Tibial nerve (tissue), 4 donors: ENCODE measurements at regions not wholly inside any gene's neighbourhood (a gene's known extent, or its start where the extent isn't known, plus 50 kb on each side); places are given as distances from the start of the nearest gene placed in this dataset.

Experiments used
- EP300 ChIP-seq, 2 donors: sonication (generic); formaldehyde crosslinking; IDR thresholded peaks; one replicate each; pipeline ENCODE4 v1.6.1; 2017; ENCODE audit warnings: antibody characterized with exemption in 2 of 2, mild to moderate bottlenecking in 1 of 2
- POLR2A ChIP-seq, 2 donors: fragments of 450-650 bp; IDR thresholded peaks; one replicate each; pipeline ENCODE4 v1.6.1; 2017; ENCODE audit warnings: antibody characterized with exemption in 2 of 2, mild to moderate bottlenecking in 2 of 2, moderate library complexity in 2 of 2
- TF ChIP-seq, protein P1 (sequence below), 5 experiments: fragments of 200-600 bp in 3 of 5; fragments of 450-650 bp in 2 of 5; sonication (generic) in 3 of 5; IDR thresholded peaks; one replicate each; pipeline ENCODE4 v1.5.1; 2016 to 2019; ENCODE audit warnings: antibody characterized with exemption in 5 of 5, mild to moderate bottlenecking in 3 of 5, moderate library complexity in 2 of 5

DNA sequence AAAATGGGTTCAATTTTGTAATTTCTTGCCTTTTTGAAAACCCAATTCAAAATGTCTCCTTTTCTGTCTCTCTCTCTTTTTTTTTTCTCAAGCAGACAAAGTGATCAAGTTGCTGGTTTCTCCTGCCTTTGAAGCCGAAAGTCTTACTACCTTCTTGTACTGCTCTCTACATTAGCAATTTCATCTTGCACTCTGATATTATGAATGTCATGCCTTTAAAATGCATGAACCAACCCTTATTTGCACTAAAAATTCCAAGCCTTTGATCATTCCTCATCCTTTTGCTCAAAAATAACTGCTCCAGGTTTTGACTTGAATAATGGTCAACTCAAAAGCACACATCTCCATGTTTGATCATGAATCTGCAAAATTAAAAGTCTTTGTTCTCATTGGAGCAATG is 125.2 kb downstream of the CETN3 start:
- TF ChIP-seq POLR2A (IDR thresholded peaks at IDR 0.05): no peak
- TF ChIP-seq, protein P1, sequence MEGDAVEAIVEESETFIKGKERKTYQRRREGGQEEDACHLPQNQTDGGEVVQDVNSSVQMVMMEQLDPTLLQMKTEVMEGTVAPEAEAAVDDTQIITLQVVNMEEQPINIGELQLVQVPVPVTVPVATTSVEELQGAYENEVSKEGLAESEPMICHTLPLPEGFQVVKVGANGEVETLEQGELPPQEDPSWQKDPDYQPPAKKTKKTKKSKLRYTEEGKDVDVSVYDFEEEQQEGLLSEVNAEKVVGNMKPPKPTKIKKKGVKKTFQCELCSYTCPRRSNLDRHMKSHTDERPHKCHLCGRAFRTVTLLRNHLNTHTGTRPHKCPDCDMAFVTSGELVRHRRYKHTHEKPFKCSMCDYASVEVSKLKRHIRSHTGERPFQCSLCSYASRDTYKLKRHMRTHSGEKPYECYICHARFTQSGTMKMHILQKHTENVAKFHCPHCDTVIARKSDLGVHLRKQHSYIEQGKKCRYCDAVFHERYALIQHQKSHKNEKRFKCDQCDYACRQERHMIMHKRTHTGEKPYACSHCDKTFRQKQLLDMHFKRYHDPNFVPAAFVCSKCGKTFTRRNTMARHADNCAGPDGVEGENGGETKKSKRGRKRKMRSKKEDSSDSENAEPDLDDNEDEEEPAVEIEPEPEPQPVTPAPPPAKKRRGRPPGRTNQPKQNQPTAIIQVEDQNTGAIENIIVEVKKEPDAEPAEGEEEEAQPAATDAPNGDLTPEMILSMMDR (IDR thresholded peaks at IDR 0.05): no peak
- TF ChIP-seq EP300 (IDR thresholded peaks at IDR 0.05): no peak
